Stomach (tissue), 8 donors: ENCODE measurements at regions not wholly inside any gene's neighbourhood (a gene's known extent, or its start where the extent isn't known, plus 50 kb on each side); places are given as distances from the start of the nearest gene placed in this dataset.

ENCODE experiments used
- DNase-seq, 2 donors: peaks; one replicate each; pipeline versions ENCODE4 v3.0.0 to v3.0.0-alpha.2; 2013 to 2019
- H3K27ac ChIP-seq, 5 donors: fragments of 200-600 bp in 4 of 5; sonication (generic) in 4 of 5; one replicate each; pipeline ENCODE4 v1.5.1; 2013 to 2019; ENCODE audit warnings: mild to moderate bottlenecking in 1 of 5, moderate library complexity in 1 of 5
- H3K27me3 ChIP-seq, 3 donors: fragments of 200-600 bp; sonication (generic); one replicate each; pipeline ENCODE4 v1.5.1; 2017 to 2019; ENCODE audit warnings: mixed run types in 1 of 3
- H3K36me3 ChIP-seq, 4 donors: fragments of 200-600 bp; sonication (generic); 1 replicate in 3 of 4; 2 replicates in 1 of 4; pipeline ENCODE4 v1.5.1; 2016 to 2019
- H3K4me1 ChIP-seq, 4 donors: fragments of 200-600 bp; sonication (generic); one replicate each; pipeline ENCODE4 v1.5.1; 2016 to 2019
- H3K4me3 ChIP-seq, 4 donors: fragments of 200-600 bp; sonication (generic) in 3 of 4; one replicate each; pipeline ENCODE4 v1.5.1; 2016 to 2019; ENCODE audit warnings: mild to moderate bottlenecking in 1 of 4
- H3K9me3 ChIP-seq, 4 donors: fragments of 200-600 bp; sonication (generic); one replicate each; pipeline ENCODE4 v1.5.1; 2016 to 2019
- EP300 ChIP-seq: sonication (generic); formaldehyde crosslinking; IDR thresholded peaks from one replicate; pipeline ENCODE4 v1.6.1; 2017; ENCODE audit warnings: antibody characterized with exemption
- POLR2A ChIP-seq, 4 donors: fragments of 450-650 bp; IDR thresholded peaks; one replicate each; pipeline ENCODE4 v1.6.1; 2016; ENCODE audit warnings: antibody characterized with exemption in 4 of 4, control low read depth in 2 of 4, mild to moderate bottlenecking in 1 of 4, moderate library complexity in 1 of 4
- POLR2AphosphoS5 ChIP-seq, 3 donors: sonication (generic); formaldehyde crosslinking; IDR thresholded peaks; one replicate each; pipeline ENCODE4 v1.6.1; 2016; ENCODE audit warnings: antibody characterized with exemption in 3 of 3
- WGBS, 5 donors: extraction: QIAGEN DNeasy Blood & Tissue Kit in 3 of 5; methylation state at CpG; one replicate each; pipeline versions ENCODE4 v1.1.5 to v1.1.7; 2013 to 2018; 5-methylcytosine and 5-hydroxymethylcytosine counted together
- intact Hi-C: fragments of 100-400 bp; cut with DNase I; formaldehyde crosslinking; loops from one replicate; pipeline ENCODE4 v1.15.1; 2023; ENCODE audit warnings: low total_unique reads
- TF ChIP-seq, protein P1 (sequence below), 7 experiments: fragments of 450-650 bp in 4 of 7; fragments of 200-600 bp in 3 of 7; sonication (generic) in 3 of 7; IDR thresholded peaks; one replicate each; pipeline ENCODE4 v1.5.1; 2016 to 2019; ENCODE audit warnings: antibody characterized with exemption in 7 of 7, control low read depth in 2 of 7, mild to moderate bottlenecking in 1 of 7
- donor health status: healthy with polysubstance abuse.
- donor health status: Bipolar disorder and iron deficiency.
- donor health status: healthy.

GRCh38 chr12:59861635-59862034 lies 265.8 kb downstream of the SLC16A7 start:
- Histone ChIP-seq H3K27ac (no peak overlapping the region), H3K9me3 (peaks cover 0 to 6% (median 0%) of the 10 kb centered on the region in 4 donors), H3K27me3 (no peaks in the 10 kb centered on the region), H3K4me1 (no peaks in the 10 kb centered on the region), H3K4me3 (no peak overlapping the region), H3K36me3 (no peaks in the 10 kb centered on the region)
- TF ChIP-seq EP300: no peak
- TF ChIP-seq, protein P1, sequence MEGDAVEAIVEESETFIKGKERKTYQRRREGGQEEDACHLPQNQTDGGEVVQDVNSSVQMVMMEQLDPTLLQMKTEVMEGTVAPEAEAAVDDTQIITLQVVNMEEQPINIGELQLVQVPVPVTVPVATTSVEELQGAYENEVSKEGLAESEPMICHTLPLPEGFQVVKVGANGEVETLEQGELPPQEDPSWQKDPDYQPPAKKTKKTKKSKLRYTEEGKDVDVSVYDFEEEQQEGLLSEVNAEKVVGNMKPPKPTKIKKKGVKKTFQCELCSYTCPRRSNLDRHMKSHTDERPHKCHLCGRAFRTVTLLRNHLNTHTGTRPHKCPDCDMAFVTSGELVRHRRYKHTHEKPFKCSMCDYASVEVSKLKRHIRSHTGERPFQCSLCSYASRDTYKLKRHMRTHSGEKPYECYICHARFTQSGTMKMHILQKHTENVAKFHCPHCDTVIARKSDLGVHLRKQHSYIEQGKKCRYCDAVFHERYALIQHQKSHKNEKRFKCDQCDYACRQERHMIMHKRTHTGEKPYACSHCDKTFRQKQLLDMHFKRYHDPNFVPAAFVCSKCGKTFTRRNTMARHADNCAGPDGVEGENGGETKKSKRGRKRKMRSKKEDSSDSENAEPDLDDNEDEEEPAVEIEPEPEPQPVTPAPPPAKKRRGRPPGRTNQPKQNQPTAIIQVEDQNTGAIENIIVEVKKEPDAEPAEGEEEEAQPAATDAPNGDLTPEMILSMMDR (IDR thresholded peaks at IDR 0.05): no peak
- no peak for TF ChIP-seq POLR2AphosphoS5 (IDR thresholded peaks at IDR 0.05)
- WGBS, 5 donors: 69 to 85% (median 82%) methylated on average over 3 of the region's 3 CpGs
- DNase-seq: no peak
- intact Hi-C loops: no loop called here

DNA sequence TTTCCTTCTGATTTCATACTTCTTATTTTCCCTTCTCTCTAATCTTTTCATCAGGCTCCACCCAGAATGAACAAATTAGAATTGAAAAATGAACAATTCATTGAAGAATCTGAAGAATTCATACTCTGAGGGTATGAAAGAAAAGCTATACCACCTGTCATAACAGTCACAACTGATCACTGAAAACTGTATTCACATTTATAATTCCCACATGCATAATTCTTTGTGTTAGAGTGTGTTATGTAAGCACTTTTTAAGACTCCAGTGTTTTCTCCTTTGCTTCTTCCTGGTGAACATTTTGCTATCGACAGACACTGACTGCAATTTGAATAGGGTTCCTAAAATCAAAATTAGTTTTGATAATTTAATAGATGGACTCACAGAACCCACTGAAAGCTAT lies 271.2 kb downstream of the SLC16A7 start:
- Histone ChIP-seq H3K4me1 (no peaks in the 10 kb centered on the region), H3K4me3 (no peak overlapping the region), H3K36me3 (no peaks in the 10 kb centered on the region), H3K27ac (no peak overlapping the region), H3K27me3 (no peaks in the 10 kb centered on the region), H3K9me3 (peaks cover 0 to 5% (median 0%) of the 10 kb centered on the region in 4 donors)
- TF ChIP-seq, protein P1 (IDR thresholded peaks at IDR 0.05): no peak
- TF ChIP-seq EP300: no peak
- no peak for TF ChIP-seq POLR2A (IDR thresholded peaks at IDR 0.05)
- no peak for TF ChIP-seq POLR2AphosphoS5 (IDR thresholded peaks at IDR 0.05)
- DNase-seq: no peak
- WGBS, 5 donors: 85 to 96% (median 90%) methylated on average over 1 of the region's 1 CpG
- intact Hi-C loops: no loop called here

GRCh38 chr12:59867689-59868088 lies 271.9 kb downstream of the SLC16A7 start:
- peaks cover 0 to 5% (median 0%) of the 10 kb centered on the region in 4 donors for H3K9me3 ChIP-seq
- no peaks in the 10 kb centered on the region for H3K4me1 ChIP-seq
- 72 to 83% (median 76%) methylated on average over 2 of the region's 2 CpGs for WGBS, 5 donors
- no peaks in the 10 kb centered on the region for H3K27me3 ChIP-seq
- TF ChIP-seq, protein P1 (IDR thresholded peaks at IDR 0.05): no peak
- no peak for TF ChIP-seq POLR2AphosphoS5 (IDR thresholded peaks at IDR 0.05)
- TF ChIP-seq EP300: no peak
- TF ChIP-seq POLR2A (IDR thresholded peaks at IDR 0.05): no peak
- intact Hi-C loops: no loop called here
- no peak overlapping the region for H3K4me3 ChIP-seq
- H3K27ac ChIP-seq: no peak overlapping the region
- DNase-seq: no peak
- H3K36me3 ChIP-seq: no peaks in the 10 kb centered on the region

DNA sequence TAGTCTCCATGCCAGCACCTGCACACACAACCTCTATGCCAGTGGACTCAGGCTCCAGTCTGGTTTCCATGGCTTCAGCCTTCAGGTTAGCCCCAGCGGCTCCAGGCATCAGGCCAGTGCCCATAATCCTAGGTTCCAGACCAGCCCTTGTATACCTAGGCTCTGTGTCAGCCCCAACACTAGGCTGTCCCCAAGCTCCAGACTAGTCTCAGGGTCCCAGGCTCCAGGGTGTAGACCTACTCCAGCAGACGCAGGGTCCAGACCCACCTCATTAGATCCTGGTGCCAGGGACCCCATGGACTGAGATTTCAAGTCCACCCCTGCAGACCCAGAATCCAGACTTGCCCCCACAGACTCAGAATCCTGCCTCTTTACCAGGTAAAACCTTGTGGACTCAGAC lies 275.9 kb downstream of the SLC16A7 start:
- H3K4me3 ChIP-seq: no peak overlapping the region
- TF ChIP-seq POLR2AphosphoS5 (IDR thresholded peaks at IDR 0.05) (no peak), POLR2A (IDR thresholded peaks at IDR 0.05) (no peak)
- TF ChIP-seq, protein P1 (IDR thresholded peaks at IDR 0.05): no peak
- H3K36me3 ChIP-seq: no peaks in the 10 kb centered on the region
- H3K4me1 ChIP-seq: no peaks in the 10 kb centered on the region
- no peak overlapping the region for H3K27ac ChIP-seq
- 80 to 100% (median 95%) methylated on average over 1 to 2 of the region's 2 CpGs for WGBS, 5 donors
- DNase-seq: no peak
- intact Hi-C loops: no loop called here
- peaks cover 0 to 5% (median 0%) of the 10 kb centered on the region in 4 donors for H3K9me3 ChIP-seq
- no peaks in the 10 kb centered on the region for H3K27me3 ChIP-seq
